Naive B cell (primary cell): ENCODE measurements at regions not wholly inside any gene's neighbourhood (a gene's known extent, or its start where the extent isn't known, plus 50 kb on each side); places are given as distances from the start of the nearest gene placed in this dataset.

Experiments used
- ATAC-seq, 2 donors: fragments of 150-1000 bp; cut with Tn5 transposase; 2 replicates each; pipeline ENCODE4 v1.10.0; 2021; ENCODE audit warnings: low read depth in 2 of 2, mild to moderate bottlenecking in 2 of 2, moderate library complexity in 2 of 2
- DNase-seq: peaks from one replicate; pipeline ENCODE4 v3.0.0; 2022
- H3K27ac Mint-ChIP-seq, 6 donors: one replicate each; pipeline ENCODE4 v1.8.0; 2020 to 2022; ENCODE audit warnings: mild to moderate bottlenecking in 6 of 6, mixed read lengths in 6 of 6, moderate library complexity in 5 of 6, inconsistent platforms in 2 of 6
- H3K27me3 Mint-ChIP-seq, 3 donors: one replicate each; pipeline ENCODE4 v1.8.0; 2021 to 2022; ENCODE audit warnings: mixed read lengths in 3 of 3, mild to moderate bottlenecking in 1 of 3
- H3K36me3 Mint-ChIP-seq, 2 donors: one replicate each; pipeline ENCODE4 v1.8.0; 2020 to 2022; ENCODE audit warnings: mixed read lengths in 2 of 2, inconsistent platforms in 1 of 2, mild to moderate bottlenecking in 1 of 2
- H3K4me1 Mint-ChIP-seq, 3 donors: one replicate each; pipeline ENCODE4 v1.8.0; 2020 to 2022; ENCODE audit warnings: mixed read lengths in 3 of 3, inconsistent platforms in 1 of 3, mild to moderate bottlenecking in 1 of 3, moderate library complexity in 1 of 3
- H3K4me3 Mint-ChIP-seq, 8 donors: one replicate each; pipeline ENCODE4 v1.8.0; 2020 to 2022; ENCODE audit warnings: mild to moderate bottlenecking in 8 of 8, mixed read lengths in 8 of 8, moderate library complexity in 8 of 8, inconsistent platforms in 2 of 8
- H3K9me3 Mint-ChIP-seq, 7 donors: one replicate each; pipeline ENCODE4 v1.8.0; 2020 to 2022; ENCODE audit warnings: mixed read lengths in 7 of 7, mild to moderate bottlenecking in 5 of 7, inconsistent platforms in 2 of 7, moderate library complexity in 1 of 7

DNA sequence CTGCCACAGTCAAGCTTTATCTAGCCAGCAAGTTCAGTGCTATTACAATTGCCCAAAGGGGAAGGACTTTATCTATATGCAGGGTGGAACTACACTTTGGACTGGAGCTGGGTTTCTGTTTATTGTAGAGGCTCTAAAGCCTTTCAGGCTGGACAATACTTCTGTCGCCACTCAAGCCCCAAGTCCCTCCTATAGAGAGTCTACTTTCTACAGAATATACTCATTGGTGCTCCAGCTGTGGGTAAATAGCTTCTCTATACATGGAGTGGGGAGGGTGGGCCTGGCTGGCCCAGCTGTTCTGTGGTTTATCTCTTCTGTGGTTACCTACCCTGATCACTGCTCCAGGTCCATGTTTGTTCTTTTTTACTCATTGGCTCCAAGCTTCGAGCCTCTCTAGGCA is 151.8 kb upstream of the MYLIP start:
- ATAC-seq: no peak
- H3K4me1 Mint-ChIP-seq: peaks cover 0 to 3% (median 0%) of the 10 kb centered on the region in 3 donors
- H3K9me3 Mint-ChIP-seq: peaks cover 2 to 22% (median 8%) of the 10 kb centered on the region in 7 donors
- H3K27ac Mint-ChIP-seq: peak overlapping the region in 1 of 6 donors; percentile 11
- H3K36me3 Mint-ChIP-seq: peaks cover 0 to 5% of the 10 kb centered on the region in 2 donors
- H3K27me3 Mint-ChIP-seq: peaks cover 6 to 17% (median 9%) of the 10 kb centered on the region in 3 donors
- H3K4me3 Mint-ChIP-seq: no peak overlapping the region
- DNase-seq: no peak

DNA sequence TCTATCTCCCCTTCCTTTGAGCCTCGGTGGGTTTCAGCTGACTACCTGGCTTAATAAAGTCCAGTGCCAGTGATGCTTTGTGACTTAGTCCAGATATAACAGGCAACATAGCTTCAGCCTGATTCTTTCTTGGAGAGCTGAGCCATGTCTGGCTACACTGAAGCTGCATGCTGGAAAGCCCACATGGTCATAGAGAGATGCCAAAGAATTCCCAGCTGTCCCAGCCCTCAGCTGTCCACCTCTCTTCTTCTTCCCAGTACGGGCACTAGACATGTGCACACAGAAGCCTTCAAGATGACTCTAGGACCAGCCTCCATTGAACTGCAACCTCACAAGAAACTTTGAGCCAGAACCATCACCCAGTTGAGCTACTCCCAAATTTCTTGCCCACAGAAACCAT is 154.1 kb upstream of the MYLIP start:
- H3K36me3 Mint-ChIP-seq: peaks cover 0 to 5% of the 10 kb centered on the region in 2 donors
- peak overlapping the region in 1 of 6 donors; percentile 33 for H3K27ac Mint-ChIP-seq
- H3K4me1 Mint-ChIP-seq: peaks cover 0 to 3% (median 0%) of the 10 kb centered on the region in 3 donors
- DNase-seq (no peak), ATAC-seq (no peak)
- peaks cover 2 to 21% (median 8%) of the 10 kb centered on the region in 7 donors for H3K9me3 Mint-ChIP-seq
- no peak overlapping the region for H3K4me3 Mint-ChIP-seq
- peaks cover 0 to 8% (median 0%) of the 10 kb centered on the region in 3 donors for H3K27me3 Mint-ChIP-seq

DNA sequence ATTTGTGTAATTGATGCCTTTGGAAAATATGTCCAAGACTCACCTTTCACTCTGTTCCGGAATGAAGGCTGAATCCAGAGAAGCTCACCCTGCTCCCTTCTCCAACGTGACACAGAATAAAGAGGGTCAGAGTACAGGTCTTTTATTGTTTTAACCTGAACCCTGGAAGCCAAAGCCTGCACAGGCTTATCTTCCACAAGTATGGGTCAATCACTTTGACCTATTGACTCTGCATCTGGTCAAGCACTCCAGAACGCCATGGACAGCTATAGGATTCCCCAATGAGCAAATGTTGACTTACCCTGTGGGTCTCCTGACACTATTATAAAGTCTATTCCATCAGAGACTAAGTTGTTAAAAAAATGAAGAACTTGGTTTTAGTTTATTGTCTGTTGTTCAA is 158.4 kb upstream of the MYLIP start:
- peaks cover 2 to 21% (median 8%) of the 10 kb centered on the region in 7 donors for H3K9me3 Mint-ChIP-seq
- no peak overlapping the region for H3K4me3 Mint-ChIP-seq
- peaks cover 0 to 5% of the 10 kb centered on the region in 2 donors for H3K36me3 Mint-ChIP-seq
- DNase-seq: no peak
- H3K27ac Mint-ChIP-seq: no peak overlapping the region
- no peaks in the 10 kb centered on the region for H3K4me1 Mint-ChIP-seq
- H3K27me3 Mint-ChIP-seq: peaks cover 0 to 5% (median 4%) of the 10 kb centered on the region in 3 donors
- no peak for ATAC-seq

DNA sequence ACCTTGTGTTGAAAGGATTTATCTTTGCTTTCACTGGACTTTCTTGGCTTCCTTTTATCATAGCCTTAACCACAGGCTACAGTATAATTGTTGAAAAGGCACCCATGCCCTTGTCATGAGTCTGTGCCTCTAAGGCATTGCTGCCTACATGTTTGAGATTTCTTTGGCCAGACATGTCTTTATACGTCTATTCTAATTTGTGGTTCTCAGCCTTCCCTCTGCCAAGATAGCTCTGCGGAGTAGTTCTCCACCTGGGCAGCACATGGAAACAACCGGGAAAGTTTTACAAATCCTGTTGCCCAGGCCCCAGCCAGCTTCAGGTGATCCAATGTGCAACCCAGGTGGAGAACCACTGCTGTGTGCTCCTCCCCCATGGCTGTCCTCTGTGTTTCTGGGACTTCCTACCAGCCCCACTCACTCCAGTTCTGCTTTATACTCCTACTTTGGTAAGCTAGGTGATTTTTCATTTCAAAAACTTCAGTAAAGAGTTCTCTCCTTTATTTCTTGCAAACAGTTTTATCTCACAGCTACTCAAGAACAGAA is 159.6 kb upstream of the MYLIP start:
- H3K4me1 Mint-ChIP-seq: no peaks in the 10 kb centered on the region
- no peak for ATAC-seq
- no peak for DNase-seq
- no peak overlapping the region for H3K27ac Mint-ChIP-seq
- H3K27me3 Mint-ChIP-seq: peaks cover 0 to 5% (median 4%) of the 10 kb centered on the region in 3 donors
- peaks cover 0 to 5% of the 10 kb centered on the region in 2 donors for H3K36me3 Mint-ChIP-seq
- peaks cover 2 to 21% (median 8%) of the 10 kb centered on the region in 7 donors for H3K9me3 Mint-ChIP-seq
- no peak overlapping the region for H3K4me3 Mint-ChIP-seq

DNA sequence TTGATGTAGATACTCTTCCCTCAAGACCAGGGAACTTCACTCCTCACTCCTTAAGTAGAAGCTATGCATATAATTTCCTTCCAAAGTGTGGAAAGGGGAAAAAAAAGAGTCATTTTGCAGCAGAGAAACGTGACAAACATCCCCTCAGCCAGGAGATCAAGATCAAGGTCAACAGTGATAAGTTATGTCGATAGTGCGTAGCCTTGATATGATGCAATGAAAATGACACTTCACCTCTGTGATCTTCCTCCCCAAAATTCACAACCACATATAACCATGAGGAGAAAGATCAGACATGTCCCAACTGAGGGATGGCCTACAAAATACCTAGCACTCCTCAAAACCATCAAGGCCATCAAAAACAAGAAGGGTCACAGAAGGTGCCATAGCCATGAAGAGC is 160.4 kb upstream of the MYLIP start:
- H3K4me3 Mint-ChIP-seq: no peak overlapping the region

DNA sequence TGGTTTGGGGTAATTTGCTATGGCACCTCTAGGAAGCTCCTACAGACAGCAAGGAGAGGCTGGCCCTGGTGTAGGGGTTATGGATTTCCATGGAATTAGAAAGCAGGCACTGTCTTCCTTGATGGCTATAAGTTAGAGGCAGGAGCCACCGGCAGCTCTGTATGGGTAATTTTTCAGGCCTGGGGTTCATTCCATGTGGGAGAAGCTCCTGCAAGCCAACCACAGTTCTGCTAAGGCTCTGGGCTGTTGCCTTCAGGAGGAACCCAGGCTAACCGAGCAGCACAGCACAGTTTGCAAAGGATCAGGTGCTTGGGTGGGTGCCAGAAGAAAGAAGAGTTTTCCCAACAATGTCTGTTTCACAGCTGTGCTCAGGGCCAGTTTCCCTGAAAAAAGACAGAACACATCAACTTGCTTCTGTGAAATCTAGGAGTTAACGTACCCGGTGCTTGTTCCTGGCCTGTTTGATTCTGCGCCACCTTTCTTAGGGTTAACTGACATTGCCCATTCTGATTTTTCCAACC is 162.8 kb upstream of the MYLIP start:
- DNase-seq (no peak), ATAC-seq (no peak)
- Mint-ChIP-seq H3K4me3 (no peak overlapping the region), H3K4me1 (peaks cover 0 to 15% (median 9%) of the 10 kb centered on the region in 3 donors), H3K27ac (peak overlapping the region in 1 of 6 donors; percentile 19), H3K9me3 (peaks cover 0 to under 1% (median 0%) of the 10 kb centered on the region in 7 donors), H3K27me3 (peaks cover 0 to 4% (median 0%) of the 10 kb centered on the region in 3 donors), H3K36me3 (no peaks in the 10 kb centered on the region)

More for the DNA sequence above, 160.4 kb upstream of the MYLIP start:
- no peak overlapping the region for H3K27ac Mint-ChIP-seq
- H3K4me1 Mint-ChIP-seq: no peaks in the 10 kb centered on the region
- H3K27me3 Mint-ChIP-seq: peaks cover 0 to 4% (median 0%) of the 10 kb centered on the region in 3 donors
- no peaks in the 10 kb centered on the region for H3K36me3 Mint-ChIP-seq
- peaks cover 0 to 13% (median 2%) of the 10 kb centered on the region in 7 donors for H3K9me3 Mint-ChIP-seq
- DNase-seq: no peak
- no peak for ATAC-seq

DNA sequence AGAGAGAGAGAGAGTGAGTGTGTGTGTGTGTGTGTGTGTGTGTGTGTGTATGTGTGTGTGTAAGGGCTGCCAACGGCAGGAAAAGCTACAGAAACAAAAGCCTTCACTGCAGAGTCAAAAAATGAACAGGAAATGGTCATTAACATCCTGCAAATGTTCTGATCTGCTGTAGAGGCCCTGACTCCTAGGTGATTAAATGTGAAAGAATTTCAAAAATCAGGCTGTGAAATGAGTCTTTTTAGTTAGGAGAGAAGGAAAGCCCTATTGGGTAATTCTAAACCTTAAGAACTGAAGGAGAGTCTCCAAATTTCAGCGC is 166.5 kb upstream of the MYLIP start:
- H3K27ac Mint-ChIP-seq: no peak overlapping the region

DNA sequence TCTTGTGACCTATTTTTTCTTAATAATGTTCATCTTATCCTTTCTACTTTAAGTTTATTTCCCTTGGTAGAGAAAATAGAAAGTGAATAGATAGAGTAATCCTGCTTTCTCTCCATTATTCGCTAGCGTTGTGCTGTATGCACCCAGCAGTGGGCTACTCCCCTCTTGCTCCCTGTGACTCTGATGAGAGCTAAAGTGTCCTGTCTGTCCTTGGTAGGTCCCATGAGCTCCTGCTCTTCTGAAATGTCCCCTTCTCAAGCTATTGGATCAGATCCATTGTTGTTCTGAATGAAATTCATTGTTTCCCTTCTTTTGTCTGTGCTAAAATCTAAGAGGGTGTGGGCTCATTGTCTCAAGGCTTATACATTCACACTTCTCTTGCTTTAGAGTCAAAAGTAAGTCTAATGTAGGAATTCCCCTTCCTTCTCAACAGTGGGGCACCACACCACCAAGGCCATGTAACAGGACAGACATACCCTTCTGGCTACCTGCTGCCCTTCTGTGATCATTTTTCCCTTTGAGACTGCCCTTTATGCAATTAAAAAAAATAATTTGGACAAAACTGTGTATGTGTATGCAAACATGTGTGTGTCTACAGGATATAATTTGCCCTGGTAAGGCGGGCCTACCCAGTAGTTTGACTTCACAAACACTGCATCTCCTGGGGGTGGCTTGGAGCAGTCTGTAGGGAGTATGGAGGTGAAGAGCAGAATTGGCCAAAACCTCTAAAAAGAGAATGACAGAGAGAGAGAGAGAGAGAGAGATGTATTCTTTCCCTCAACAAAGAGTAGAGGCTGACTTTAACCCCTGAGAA is 167.0 kb upstream of the MYLIP start:
- Mint-ChIP-seq H3K27me3 (peaks cover 0 to 5% (median 0%) of the 10 kb centered on the region in 3 donors), H3K4me3 (no peak overlapping the region), H3K27ac (peak overlapping the region in 3 of 6 donors; percentile 29 to 92 (median 56)), H3K4me1 (peaks cover 3 to 28% (median 20%) of the 10 kb centered on the region in 3 donors), H3K36me3 (no peaks in the 10 kb centered on the region), H3K9me3 (no peaks in the 10 kb centered on the region)
- no peak for DNase-seq
- ATAC-seq: no peak

More for the DNA sequence above, 166.5 kb upstream of the MYLIP start:
- no peaks in the 10 kb centered on the region for H3K36me3 Mint-ChIP-seq
- DNase-seq (no peak), ATAC-seq (no peak)
- H3K27me3 Mint-ChIP-seq: no peaks in the 10 kb centered on the region
- H3K9me3 Mint-ChIP-seq: no peaks in the 10 kb centered on the region
- peaks cover 0 to 23% (median 14%) of the 10 kb centered on the region in 3 donors for H3K4me1 Mint-ChIP-seq
- H3K4me3 Mint-ChIP-seq: no peak overlapping the region

DNA sequence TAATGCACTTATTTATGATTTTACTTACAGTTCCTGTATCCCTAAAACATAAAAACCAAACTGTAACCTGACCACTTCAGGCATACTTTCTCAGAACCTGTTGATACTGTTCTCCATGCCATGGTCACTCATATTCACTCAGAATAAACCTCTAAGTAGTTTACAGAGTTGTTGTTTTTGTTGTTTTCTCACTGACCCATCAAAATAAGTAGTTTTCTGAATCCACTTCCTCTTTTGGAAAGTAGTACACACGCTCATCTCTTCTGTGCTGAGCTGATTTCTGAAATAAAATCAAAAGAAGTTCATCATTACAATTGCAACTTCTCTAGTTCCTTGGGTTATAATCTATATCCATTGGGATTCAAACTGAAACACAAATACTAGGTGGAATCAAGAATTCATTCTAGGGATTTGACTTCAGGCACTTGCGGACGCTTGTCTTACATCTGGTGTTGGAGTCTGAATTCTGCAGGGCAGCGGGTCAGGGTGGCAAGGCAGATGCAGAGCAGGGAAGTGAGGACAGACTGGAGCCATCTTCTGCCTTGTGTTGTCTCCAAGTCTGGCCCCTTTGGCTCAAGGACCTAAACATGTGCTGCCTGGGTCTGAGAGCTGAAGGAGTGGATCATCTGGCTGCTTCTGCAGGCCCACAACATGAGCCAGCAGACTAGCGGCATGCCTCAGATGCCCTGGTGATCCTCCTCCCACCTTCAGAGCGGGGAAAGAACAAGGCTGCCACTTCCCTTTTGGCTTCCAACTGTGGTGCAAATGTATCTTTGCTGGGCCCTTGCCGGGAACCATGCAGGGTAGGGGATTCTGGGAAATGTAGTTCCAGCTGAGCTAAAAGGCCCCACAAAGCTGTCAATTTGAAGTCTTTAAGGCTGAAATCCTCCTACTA is 167.9 kb upstream of the MYLIP start:
- H3K9me3 Mint-ChIP-seq: no peaks in the 10 kb centered on the region
- H3K4me3 Mint-ChIP-seq: no peak overlapping the region
- peak overlapping the region in 2 of 6 donors; percentile 1 to 5 for H3K27ac Mint-ChIP-seq
- H3K4me1 Mint-ChIP-seq: peaks cover 4 to 31% (median 21%) of the 10 kb centered on the region in 3 donors
- DNase-seq: no peak
- no peak for ATAC-seq
- peaks cover 0 to 7% (median 0%) of the 10 kb centered on the region in 3 donors for H3K27me3 Mint-ChIP-seq
- H3K36me3 Mint-ChIP-seq: no peaks in the 10 kb centered on the region

DNA sequence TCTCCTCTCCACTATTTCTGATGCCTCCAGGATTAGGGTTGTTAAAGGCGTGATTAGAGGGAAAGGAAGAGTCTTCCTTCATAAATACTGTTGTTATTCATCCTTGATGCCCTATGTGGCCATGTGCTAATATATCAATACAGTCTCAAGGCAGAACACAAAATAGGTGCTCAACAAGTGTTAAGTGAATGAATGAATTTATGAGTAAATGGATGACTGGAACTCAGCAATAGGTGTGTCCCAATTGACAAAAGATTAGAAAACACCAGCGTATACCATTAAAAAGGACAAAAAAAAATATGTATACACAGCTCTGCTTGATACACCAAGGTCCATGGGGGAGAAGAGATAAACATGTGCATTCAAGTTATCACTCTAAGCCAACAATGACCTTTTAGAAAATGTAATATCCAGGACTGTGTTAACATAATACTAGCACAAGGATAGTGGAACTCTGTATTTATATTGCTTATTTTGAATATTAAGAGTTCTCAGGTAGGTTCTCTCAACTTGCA is 171.2 kb upstream of the MYLIP start:
- ATAC-seq: no peak
- H3K9me3 Mint-ChIP-seq: no peaks in the 10 kb centered on the region
- H3K36me3 Mint-ChIP-seq: no peaks in the 10 kb centered on the region
- no peak for DNase-seq
- H3K4me1 Mint-ChIP-seq: peaks cover 4 to 38% (median 25%) of the 10 kb centered on the region in 3 donors
- no peak overlapping the region for H3K4me3 Mint-ChIP-seq
- H3K27ac Mint-ChIP-seq: no peak overlapping the region
- peaks cover 0 to 7% (median 0%) of the 10 kb centered on the region in 3 donors for H3K27me3 Mint-ChIP-seq

DNA sequence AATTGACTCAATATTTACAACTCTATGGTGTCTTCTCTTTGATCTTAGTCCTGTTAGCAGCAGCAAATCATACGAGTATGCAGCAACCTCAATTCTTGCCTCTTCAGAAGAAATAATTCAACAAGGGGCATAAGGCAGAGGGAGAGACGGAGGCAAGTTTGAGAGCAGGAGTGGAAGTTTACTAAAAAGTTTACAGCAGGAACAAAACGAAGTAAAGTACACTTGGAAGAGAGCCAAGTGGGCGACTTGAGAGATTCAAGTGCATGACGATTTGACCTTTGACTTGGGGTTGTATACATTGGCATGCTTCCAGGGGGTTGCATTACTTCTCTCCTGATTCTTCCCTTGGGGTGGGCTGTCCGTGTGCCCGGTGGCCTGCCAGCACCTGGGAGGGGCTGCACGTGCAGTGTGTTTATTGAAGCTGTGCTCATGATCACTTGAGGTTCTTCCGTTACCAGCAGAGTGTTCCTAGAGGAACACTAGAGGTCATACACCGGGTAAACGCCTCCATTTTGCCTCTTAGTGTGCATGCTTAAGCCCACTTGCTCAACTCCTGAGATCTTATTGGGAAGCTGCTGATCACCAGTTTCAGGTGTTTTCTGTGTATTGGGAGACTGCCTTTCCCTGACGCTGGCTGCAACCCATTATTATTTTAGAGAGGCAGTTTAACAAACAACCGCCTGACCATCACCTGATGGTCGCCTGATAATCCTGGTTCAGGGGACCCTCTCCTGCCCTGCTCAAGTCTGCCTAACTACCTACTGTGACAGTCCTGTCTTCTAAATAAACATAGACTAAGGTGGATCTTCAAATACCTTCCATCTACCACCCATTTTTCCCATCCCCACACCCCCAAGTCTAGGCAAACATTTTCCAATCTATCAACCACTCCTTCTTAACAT is 172.4 kb upstream of the MYLIP start:
- H3K4me3 Mint-ChIP-seq: no peak overlapping the region
- H3K27ac Mint-ChIP-seq: peak overlapping the region in 2 of 6 donors; percentile 2 to 33
- H3K9me3 Mint-ChIP-seq: peaks cover 0 to 2% (median 0%) of the 10 kb centered on the region in 7 donors
- peaks cover 0 to 7% (median 0%) of the 10 kb centered on the region in 3 donors for H3K27me3 Mint-ChIP-seq
- ATAC-seq (no peak), DNase-seq (no peak)
- H3K4me1 Mint-ChIP-seq: peaks cover 4 to 27% (median 20%) of the 10 kb centered on the region in 3 donors
- H3K36me3 Mint-ChIP-seq: no peaks in the 10 kb centered on the region

DNA sequence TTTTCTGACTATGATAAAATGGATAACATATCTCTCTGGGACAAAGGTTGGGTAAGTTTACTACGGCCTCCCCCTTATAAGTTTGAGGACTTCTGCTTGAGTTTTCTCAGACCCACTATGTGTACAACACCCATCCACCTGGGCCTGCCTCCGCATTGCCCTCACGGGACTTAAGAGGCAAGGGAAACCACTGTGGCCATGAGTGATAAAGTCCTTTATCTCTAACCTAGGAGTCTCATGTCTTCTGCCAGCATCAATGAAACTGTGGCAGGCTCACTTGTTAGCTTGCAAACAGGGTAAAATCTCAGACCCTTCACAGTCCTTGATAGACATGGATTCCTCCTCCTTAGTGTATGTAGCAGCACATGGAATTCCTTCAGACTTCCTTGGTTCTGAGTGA is 173.4 kb upstream of the MYLIP start:
- ATAC-seq (no peak), DNase-seq (no peak)
- Mint-ChIP-seq H3K9me3 (peaks cover 0 to 2% (median 0%) of the 10 kb centered on the region in 7 donors), H3K4me1 (peaks cover 9 to 26% (median 17%) of the 10 kb centered on the region in 3 donors), H3K36me3 (no peaks in the 10 kb centered on the region), H3K27me3 (peaks cover 0 to 7% (median 0%) of the 10 kb centered on the region in 3 donors), H3K27ac (no peak overlapping the region), H3K4me3 (no peak overlapping the region)
